ENCODE measurements at regions not wholly inside any gene's neighbourhood (a gene's known extent, or its start where the extent isn't known, plus 50 kb on each side); places are given as distances from the start of the nearest gene placed in this dataset.
"Not testable (repeated sequence)": the region's sequence is repeated elsewhere in the genome, so short reads cannot be mapped to it uniquely, and the experiment has no call there.

- in situ Hi-C loops (cut with MboI; ENCODE audit: low pct_unique_long_range_greater_than_20kb, low sequenced_read_pairs, unreplicated experiment) = no loop called here
- TF ChIP-seq, protein P1, sequence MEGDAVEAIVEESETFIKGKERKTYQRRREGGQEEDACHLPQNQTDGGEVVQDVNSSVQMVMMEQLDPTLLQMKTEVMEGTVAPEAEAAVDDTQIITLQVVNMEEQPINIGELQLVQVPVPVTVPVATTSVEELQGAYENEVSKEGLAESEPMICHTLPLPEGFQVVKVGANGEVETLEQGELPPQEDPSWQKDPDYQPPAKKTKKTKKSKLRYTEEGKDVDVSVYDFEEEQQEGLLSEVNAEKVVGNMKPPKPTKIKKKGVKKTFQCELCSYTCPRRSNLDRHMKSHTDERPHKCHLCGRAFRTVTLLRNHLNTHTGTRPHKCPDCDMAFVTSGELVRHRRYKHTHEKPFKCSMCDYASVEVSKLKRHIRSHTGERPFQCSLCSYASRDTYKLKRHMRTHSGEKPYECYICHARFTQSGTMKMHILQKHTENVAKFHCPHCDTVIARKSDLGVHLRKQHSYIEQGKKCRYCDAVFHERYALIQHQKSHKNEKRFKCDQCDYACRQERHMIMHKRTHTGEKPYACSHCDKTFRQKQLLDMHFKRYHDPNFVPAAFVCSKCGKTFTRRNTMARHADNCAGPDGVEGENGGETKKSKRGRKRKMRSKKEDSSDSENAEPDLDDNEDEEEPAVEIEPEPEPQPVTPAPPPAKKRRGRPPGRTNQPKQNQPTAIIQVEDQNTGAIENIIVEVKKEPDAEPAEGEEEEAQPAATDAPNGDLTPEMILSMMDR (IDR thresholded peaks at IDR 0.05; ENCODE audit: extremely low read depth, insufficient read depth, missing control alignments) = no peak
- DNase-seq (ENCODE audit: low spot score) = no peak
Measured at GRCh38 chr13:100980171-100980570, 305.6 kb upstream of the TMTC4 start.

DNA sequence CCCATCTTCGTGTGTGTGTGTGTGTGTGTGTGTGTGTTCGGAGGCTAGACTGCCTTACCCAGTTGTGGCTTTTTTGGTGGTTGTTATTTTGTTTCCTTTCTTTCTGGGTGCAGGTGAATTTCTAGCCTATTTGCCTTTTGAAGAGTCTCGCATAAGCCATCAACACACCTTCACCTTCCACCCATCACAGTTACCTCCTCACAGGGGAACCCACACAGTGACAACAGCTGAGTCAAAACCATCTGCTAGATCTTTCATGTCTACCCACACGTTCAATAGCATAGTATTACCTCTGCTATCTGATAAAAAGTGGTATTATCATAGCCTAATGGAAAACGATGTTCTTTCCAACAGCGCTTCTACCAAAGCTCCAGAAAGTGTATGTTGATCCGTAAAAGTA lies 303.2 kb upstream of the TMTC4 start:
- DNase-seq (ENCODE audit: low spot score) = no peak
- TF ChIP-seq, protein P1 (IDR thresholded peaks at IDR 0.05; ENCODE audit: extremely low read depth, insufficient read depth, missing control alignments) = no peak
- in situ Hi-C loops (cut with MboI; ENCODE audit: low pct_unique_long_range_greater_than_20kb, low sequenced_read_pairs, unreplicated experiment) = no loop called here

DNA sequence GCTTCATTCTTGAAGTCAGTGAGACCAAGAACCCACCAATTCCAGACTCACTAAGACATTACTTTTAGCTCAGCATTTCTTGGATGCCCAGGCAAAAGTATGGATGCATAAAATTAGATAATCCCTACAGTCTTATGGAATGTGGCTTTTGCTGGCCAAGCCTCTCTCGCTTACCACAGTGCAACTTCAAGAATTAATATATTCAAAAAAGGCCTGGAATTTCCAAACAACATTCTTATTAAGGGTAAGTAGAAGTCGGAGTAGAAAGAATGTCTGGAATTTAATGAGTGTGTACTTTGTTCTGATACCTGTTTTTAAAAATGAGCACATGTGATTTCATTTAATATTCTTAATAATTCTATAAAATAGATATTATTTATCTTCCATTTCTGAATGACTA lies 302.4 kb upstream of the TMTC4 start:
- TF ChIP-seq, protein P1 (IDR thresholded peaks at IDR 0.05; ENCODE audit: extremely low read depth, insufficient read depth, missing control alignments) = no peak
- in situ Hi-C loops (cut with MboI; ENCODE audit: low pct_unique_long_range_greater_than_20kb, low sequenced_read_pairs, unreplicated experiment) = no loop called here

DNA sequence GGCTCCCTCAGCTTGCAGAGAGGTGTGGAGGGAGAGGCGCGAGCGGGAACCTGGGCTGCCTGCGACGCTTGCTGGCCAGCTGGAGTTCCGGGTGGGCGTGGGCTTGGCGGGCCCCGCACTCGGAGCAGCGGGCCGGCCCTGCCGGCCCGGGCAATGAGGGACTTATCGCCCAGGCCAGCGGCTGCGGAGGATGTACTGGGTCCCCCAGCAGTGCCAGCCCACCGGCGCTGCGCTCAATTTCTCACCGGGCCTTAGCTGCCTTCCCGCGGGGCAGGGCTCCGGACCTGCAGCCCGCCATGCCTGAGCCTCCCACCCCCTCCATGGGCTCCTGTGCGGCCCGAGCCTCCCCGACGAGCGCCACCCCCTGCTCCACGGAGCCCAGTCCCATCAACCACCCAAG lies 301.1 kb upstream of the TMTC4 start:
- DNase-seq (ENCODE audit: low spot score); in situ Hi-C loops (cut with MboI; ENCODE audit: low pct_unique_long_range_greater_than_20kb, low sequenced_read_pairs, unreplicated experiment): not testable (repeated sequence)

More for the DNA sequence above, 302.4 kb upstream of the TMTC4 start:
- no peak for DNase-seq (ENCODE audit: low spot score)

DNA sequence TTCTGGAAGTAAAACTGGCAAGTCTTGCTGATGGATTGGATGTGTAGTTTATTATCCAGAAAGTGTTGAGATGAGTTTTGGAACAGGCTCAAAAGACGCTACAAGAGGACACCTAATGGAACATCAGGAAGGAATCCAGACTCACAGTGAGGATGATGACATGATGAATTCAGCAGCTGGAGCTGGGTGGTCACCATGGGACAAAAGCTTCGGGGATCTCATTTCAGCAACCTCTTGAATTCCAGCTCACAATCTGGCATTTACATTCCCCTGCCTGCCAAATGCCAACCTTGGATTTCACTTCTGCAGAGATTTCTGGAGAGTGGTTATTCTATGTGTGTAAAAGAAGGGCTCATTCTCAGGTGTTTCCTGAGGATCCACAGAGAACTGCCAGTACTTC lies 288.0 kb upstream of the TMTC4 start:
- in situ Hi-C loops (cut with MboI; ENCODE audit: low pct_unique_long_range_greater_than_20kb, low sequenced_read_pairs, unreplicated experiment) = no loop called here
- TF ChIP-seq, protein P1 (IDR thresholded peaks at IDR 0.05; ENCODE audit: extremely low read depth, insufficient read depth, missing control alignments) = no peak

GRCh38 chr13:100961186-100961585 lies 286.6 kb upstream of the TMTC4 start:
- in situ Hi-C loops (cut with MboI; ENCODE audit: low pct_unique_long_range_greater_than_20kb, low sequenced_read_pairs, unreplicated experiment) = no loop called here
- DNase-seq (ENCODE audit: low spot score) = no peak
- TF ChIP-seq, protein P1 (IDR thresholded peaks at IDR 0.05; ENCODE audit: extremely low read depth, insufficient read depth, missing control alignments) = no peak

More for the DNA sequence above, 288.0 kb upstream of the TMTC4 start:
- no peak for DNase-seq (ENCODE audit: low spot score)

- TF ChIP-seq, protein P1 (IDR thresholded peaks at IDR 0.05; ENCODE audit: extremely low read depth, insufficient read depth, missing control alignments) = no peak
- DNase-seq (ENCODE audit: low spot score) = no peak
- in situ Hi-C loops (cut with MboI; ENCODE audit: low pct_unique_long_range_greater_than_20kb, low sequenced_read_pairs, unreplicated experiment) = no loop called here
Measured at GRCh38 chr13:100958831-100959230, 284.2 kb upstream of the TMTC4 start.

Measured in GM13977 (cell line).